ENCODE measurements at regions not wholly inside any gene's neighbourhood (a gene's known extent, or its start where the extent isn't known, plus 50 kb on each side); places are given as distances from the start of the nearest gene placed in this dataset.

- no peak for TF ChIP-seq CTCF (conservative IDR thresholded peaks at IDR 0.05 in 1 of 2, IDR thresholded peaks at IDR 0.05 in 1 of 2; ENCODE audit: extremely low read depth in 1 of 2, insufficient read depth in 1 of 2, low read depth in 1 of 2, low read length in 2 of 2)
- no peak for TF ChIP-seq EZH2 (IDR thresholded peaks at IDR 0.05; ENCODE audit: borderline replicate concordance, low read length)
Observed at GRCh38 chr18:44582456-44582855, 98.2 kb upstream of the SETBP1 start.

Data from mammary epithelial cell (primary cell).